ENCODE measurements at regions not wholly inside any gene's neighbourhood (a gene's known extent, or its start where the extent isn't known, plus 50 kb on each side); places are given as distances from the start of the nearest gene placed in this dataset.

DNA sequence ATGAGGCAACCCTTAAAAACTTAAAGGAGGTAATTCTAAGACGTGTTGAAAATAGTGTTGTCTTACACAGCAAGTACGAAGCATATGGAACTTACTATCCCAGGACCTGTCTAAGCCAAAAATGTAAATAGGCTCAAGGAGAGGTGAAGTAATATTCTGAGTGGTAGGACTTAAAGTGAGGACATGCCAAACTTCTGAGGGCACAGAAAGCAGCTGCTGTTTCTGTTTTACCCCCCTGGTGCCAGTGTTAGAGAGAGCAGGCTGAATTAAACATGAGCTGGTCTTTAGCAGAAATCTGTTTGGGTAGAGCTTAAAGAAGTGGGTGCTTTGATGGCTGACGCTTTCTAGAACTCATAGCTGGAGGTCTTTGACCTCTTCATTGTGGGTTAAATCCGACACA lies 149.7 kb upstream of the NPHP3 start:
- TF ChIP-seq, protein P1, sequence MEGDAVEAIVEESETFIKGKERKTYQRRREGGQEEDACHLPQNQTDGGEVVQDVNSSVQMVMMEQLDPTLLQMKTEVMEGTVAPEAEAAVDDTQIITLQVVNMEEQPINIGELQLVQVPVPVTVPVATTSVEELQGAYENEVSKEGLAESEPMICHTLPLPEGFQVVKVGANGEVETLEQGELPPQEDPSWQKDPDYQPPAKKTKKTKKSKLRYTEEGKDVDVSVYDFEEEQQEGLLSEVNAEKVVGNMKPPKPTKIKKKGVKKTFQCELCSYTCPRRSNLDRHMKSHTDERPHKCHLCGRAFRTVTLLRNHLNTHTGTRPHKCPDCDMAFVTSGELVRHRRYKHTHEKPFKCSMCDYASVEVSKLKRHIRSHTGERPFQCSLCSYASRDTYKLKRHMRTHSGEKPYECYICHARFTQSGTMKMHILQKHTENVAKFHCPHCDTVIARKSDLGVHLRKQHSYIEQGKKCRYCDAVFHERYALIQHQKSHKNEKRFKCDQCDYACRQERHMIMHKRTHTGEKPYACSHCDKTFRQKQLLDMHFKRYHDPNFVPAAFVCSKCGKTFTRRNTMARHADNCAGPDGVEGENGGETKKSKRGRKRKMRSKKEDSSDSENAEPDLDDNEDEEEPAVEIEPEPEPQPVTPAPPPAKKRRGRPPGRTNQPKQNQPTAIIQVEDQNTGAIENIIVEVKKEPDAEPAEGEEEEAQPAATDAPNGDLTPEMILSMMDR (conservative IDR thresholded peaks at IDR 0.05; ENCODE audit: low read depth, low read length): no peak
- no peak for TF ChIP-seq EZH2 (IDR thresholded peaks at IDR 0.05; ENCODE audit: low read length, unreplicated experiment)
